ENCODE measurements at regions not wholly inside any gene's neighbourhood (a gene's known extent, or its start where the extent isn't known, plus 50 kb on each side); places are given as distances from the start of the nearest gene placed in this dataset.
"Not testable (repeated sequence)": the region's sequence is repeated elsewhere in the genome, so short reads cannot be mapped to it uniquely, and the experiment has no call there.

DNA sequence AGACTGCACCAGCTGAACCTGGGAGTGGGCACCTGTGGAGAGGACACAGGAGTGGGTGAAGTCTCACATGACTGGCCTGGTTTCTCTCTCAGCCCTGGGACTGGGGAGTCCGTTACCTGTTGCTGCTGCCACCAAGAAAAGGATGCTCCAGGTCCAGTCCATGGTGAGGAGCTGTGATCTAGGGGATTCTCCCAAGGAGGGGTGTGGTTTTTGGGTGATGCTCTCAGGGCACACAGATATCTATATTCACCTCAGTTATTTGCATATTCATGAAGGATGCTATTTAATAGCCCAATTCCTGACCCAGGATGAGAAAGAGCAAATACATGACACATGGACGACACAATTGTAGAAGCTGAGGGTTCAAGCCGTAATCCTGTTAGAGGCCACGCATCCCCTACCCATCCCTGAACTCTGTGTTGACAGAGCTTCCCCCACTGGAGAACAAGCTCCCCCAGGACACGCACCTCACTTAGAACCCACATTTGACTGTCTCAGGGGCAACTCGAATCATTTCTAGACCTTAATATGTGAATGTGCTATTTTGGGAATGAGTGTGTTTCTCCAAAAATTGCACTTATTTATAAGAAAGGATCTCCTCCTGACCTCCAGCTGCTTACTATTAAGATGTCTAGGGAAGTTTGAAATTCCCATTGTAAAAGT lies 658.9 kb downstream of the TMEM121 start:
- TF ChIP-seq, protein P1, sequence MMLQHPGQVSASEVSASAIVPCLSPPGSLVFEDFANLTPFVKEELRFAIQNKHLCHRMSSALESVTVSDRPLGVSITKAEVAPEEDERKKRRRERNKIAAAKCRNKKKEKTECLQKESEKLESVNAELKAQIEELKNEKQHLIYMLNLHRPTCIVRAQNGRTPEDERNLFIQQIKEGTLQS (IDR thresholded peaks at IDR 0.05): not testable (repeated sequence)
- TF ChIP-seq, protein P2, sequence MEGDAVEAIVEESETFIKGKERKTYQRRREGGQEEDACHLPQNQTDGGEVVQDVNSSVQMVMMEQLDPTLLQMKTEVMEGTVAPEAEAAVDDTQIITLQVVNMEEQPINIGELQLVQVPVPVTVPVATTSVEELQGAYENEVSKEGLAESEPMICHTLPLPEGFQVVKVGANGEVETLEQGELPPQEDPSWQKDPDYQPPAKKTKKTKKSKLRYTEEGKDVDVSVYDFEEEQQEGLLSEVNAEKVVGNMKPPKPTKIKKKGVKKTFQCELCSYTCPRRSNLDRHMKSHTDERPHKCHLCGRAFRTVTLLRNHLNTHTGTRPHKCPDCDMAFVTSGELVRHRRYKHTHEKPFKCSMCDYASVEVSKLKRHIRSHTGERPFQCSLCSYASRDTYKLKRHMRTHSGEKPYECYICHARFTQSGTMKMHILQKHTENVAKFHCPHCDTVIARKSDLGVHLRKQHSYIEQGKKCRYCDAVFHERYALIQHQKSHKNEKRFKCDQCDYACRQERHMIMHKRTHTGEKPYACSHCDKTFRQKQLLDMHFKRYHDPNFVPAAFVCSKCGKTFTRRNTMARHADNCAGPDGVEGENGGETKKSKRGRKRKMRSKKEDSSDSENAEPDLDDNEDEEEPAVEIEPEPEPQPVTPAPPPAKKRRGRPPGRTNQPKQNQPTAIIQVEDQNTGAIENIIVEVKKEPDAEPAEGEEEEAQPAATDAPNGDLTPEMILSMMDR (IDR thresholded peaks at IDR 0.05; ENCODE audit: low read depth, low read length, missing input control): not testable (repeated sequence)
- not testable (repeated sequence) for TF ChIP-seq RXRA, SP1, YY1 (IDR thresholded peaks at IDR 0.05)
